Ovary (tissue), 3 donors: ENCODE measurements at regions not wholly inside any gene's neighbourhood (a gene's known extent, or its start where the extent isn't known, plus 50 kb on each side); places are given as distances from the start of the nearest gene placed in this dataset.

ENCODE experiments used
- CTCF ChIP-seq, 3 donors: fragments of 450-650 bp in 2 of 3; fragments of 200-600 bp in 1 of 3; IDR thresholded peaks; one replicate each; pipeline versions ENCODE4 v1.5.1 to v1.8.0; 2016 to 2022; ENCODE audit warnings: antibody characterized with exemption in 3 of 3, mild to moderate bottlenecking in 1 of 3
- POLR2A ChIP-seq: fragments of 450-650 bp; IDR thresholded peaks from one replicate; pipeline ENCODE4 v1.6.1; 2017; ENCODE audit warnings: antibody characterized with exemption, mild to moderate bottlenecking, moderate library complexity
- donor health status: DM: no; HTN: no; CAD: no.

GRCh38 chr2:67179526-67179925, 217.6 kb upstream of the ETAA1 start:
- TF ChIP-seq CTCF (IDR thresholded peaks at IDR 0.05), result no peak
- no peak for TF ChIP-seq POLR2A
